ENCODE measurements at regions not wholly inside any gene's neighbourhood (a gene's known extent, or its start where the extent isn't known, plus 50 kb on each side); places are given as distances from the start of the nearest gene placed in this dataset.
"Not testable (repeated sequence)": the region's sequence is repeated elsewhere in the genome, so short reads cannot be mapped to it uniquely, and the experiment has no call there.

DNA sequence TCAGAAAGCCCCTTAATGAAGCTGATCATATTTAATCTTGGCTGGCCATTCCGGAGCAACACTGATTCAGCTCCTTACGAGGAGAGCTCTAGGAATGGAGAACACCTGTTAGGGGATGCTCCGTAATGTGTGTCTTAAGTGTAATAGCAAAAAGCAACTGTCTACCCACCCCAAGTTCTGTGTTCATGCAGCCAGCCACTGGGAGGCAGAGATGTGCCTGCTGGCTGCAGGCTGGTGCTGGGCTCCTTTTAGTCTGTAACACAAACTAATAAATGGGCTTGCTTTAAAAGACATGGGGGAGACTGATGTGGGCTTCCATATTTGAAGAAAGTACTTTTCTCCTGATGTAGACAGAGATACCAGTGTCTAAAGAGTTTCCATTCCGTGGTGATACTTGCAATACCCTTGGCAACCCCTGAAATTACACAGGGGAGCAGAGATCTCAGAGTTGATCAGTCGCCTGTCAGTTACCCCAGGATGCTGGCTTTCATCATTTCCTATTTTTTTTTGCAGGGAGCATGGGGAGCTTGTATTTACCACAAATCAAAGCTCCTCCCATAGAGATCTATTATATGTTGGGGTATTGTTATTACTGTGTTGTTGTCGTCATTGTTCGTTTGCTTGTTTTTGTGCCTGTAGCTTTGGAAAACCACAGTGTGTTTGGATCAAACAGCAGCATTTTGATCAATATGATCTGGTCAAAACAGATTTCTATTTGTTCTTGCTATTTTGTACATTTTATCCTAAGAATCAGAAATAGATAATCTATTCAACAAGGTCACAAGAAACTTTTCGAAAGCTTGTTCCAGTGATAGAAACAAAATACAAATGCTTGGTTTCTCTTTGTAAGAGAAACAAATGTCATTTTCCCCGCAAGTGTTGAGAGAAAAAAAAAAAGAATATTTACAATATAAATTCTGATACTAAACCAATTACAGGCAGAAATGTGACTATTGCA lies 65.8 kb downstream of the MTX3 start:
- peak; percentile 3 for DNase-seq

DNA sequence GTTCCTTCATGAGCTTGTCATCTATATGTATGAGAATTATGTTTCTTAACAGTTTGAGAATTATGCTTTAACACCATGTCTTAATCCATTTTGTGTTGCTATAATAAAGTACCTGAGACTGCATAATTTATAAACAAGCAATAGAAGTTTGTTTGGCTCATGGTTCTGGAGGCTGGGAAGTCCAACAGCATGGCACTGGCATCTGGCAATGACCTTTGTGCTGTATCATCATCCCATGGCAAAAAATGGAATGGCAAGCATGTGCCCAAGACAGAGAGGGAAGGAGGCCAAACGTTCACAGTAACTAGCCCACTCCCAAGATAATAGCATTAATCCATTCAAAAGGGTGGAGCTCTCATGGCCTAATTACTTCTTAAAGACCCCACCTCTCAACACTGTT lies 67.6 kb downstream of the MTX3 start:
- DNase-seq = no peak

DNA sequence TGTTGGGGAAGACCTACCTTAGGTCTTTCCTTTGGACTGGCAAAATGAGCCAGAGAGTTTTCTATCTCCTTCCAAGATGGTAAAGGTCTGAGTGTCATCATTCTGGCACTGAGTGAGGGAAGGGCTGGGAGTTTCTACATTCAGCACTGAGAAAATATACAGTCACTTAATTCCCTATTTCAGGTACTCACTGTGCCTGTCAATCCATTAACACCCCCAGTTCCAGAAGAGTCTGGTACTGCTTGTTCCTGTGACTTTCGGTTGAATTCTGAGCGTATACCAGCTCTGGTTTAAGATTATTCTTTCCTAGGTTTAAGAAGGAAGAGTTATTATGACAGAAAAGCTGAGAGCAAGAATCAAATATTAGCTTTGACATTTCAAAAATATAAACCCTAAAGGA lies 68.4 kb downstream of the MTX3 start:
- DNase-seq = no peak

DNA sequence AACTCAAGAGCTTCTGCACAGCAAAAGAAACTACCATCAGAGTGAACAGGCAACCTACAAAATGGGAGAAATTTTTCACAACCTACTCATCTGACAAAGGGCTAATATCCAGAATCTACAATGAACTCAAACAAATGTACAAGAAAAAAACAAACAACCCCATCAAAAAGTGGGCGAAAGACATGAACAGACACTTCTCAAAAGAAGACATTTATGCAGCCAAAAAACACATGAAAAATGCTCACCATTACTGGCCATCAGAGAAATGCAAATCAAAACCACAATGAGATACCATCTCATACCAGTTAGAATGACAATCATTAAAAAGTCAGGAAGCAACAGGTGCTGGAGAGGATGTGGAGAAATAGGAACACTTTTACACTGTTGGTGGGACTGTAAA lies 83.6 kb downstream of the MTX3 start:
- not testable (repeated sequence) for DNase-seq

DNA sequence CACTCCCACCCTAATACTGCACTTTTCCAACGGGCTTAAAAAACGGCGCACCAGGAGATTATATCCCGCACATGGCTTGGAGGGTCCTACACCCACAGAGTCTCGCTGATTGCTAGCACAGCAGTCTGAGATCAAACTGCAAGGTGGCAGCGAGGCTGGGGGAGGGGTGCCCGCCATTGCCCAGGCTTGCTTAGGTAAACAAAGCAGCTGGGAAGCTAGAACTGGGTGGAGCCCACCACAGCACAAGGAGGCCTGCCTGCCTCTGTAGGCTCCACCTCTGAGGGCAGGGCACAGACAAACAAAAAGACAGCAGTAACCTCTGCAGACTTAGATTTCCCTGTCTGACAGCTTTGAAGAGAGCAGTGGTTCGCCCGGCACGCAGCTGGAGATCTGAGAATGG lies 88.5 kb downstream of the MTX3 start:
- not testable (repeated sequence) for DNase-seq

DNA sequence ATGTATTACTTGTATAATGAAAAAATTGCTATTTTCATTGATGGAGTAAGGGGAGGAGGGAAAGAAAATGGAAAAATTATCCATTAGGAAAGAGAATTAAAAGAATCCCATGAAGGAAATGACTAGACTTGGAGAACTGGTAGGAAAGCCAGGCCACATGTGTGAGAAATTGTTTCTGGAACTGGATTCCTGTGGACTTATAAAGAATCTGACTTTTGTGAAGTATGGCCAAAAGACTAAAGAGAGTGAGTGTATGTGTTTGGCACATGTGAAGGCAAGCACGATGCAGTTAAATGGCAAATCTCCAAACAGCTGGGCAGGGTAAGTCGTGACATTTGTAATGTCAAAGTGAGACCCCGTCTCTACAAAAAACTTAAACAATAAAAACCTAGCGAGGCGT lies 89.4 kb downstream of the MTX3 start:
- DNase-seq = no peak

DNA sequence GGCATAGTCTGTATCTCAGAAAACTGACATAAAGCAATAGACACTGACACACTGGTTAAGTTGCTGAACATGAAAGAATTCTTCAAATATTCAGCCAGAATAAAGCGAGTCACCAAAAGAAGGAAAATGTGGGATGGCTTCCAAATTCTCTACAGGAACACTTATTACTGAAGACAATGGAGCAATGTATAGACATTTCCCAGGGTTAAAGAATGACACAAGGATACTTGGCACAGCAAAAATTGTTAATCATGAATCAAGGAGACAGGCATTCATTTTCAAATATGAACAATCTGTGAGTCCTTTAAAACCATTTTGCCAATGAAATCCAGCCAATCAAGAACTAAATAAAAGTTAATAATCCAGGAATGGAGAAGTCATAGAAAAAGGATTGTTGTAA lies 92.5 kb downstream of the MTX3 start:
- no peak for DNase-seq

DNA sequence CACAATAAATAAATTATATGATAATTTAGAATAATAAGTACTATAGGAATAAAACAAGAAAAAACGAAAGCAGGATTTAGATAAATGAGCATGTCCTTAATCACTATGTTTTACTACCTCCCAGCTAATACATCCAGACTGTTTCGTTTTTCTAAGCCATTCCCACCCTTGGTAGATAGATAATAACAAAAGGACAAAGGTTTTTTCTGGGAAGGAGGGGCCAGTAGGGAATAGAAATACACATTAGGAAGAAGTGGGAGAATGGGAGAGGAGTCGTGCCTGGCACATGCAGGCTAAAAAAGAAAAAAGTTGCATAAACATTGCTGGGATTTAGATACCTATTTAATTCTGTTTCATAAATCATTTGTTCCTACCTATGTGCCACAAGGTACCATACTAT lies 97.1 kb downstream of the MTX3 start:
- DNase-seq = no peak

DNA sequence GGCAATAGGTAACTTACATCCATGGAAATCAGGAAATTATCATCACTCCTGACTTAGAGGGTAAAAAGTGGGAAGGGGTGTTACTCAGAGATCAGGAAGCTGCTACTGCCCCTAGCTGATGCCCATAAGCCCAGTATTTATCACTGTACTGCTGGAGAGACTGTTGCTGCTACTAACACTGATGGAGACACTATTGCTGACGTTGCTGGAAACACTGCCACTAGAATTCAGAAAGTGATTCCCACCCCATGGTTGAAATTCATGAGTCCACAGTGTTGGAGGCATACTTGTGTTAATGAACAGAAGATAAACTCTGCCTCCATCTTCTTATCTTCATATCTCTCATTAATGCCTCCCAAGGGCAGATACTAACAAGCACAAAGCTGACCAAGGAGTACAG lies 97.6 kb downstream of the MTX3 start:
- DNase-seq = no peak

DNA sequence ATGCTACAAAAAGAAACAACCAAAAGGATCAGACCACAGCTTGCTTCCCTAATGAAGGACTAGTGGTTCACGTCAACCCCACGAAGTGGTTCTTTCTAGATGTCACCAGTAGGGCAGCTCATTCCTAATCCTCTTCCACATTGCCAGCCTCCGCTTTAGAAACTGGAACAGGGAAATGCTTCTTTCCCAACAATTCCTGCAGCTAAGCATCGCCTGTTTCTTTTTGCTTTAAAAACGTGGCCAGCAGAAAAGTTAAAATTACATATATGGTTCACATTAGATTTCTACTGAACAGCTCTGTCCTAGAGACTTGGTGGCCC lies 100.2 kb downstream of the MTX3 start:
- DNase-seq = no peak

DNA sequence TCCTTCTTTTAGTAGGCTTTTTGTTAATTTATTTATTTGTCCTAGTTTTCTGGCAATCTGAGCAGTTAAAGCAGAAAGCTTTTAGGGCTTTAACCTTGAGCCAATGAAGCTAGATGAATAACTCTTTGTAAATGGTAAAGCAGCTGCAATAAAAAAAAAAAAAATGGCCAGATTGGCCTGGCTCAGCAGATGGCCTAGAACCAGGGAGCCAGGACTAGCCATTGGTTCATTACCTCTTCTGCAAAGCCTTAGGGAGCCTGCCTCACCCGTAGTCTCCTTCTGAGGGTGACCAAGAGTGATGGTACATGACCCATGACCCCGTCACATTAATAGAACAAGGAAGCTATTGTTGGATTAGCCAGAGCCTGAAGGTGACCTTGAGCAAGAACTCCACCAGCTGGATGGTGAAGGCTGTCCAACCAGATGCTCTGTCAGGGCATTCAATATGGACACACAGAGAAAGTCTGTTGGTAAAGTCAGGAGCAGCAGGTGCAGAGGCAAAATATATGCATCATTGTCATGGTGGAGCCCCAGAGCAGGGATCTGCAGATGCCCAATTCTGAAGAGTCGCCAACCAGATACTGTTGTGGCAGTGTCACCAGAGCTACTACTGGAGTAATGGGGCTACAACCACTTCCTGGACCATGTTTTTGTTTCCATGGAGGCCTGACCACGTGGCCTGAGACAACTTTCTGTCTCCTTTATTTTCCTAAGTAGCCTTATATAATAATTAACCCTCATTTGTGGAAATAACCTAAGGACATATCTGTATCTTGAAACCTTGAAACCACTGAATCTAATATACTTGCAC lies 100.7 kb downstream of the MTX3 start:
- DNase-seq = no peak

DNA sequence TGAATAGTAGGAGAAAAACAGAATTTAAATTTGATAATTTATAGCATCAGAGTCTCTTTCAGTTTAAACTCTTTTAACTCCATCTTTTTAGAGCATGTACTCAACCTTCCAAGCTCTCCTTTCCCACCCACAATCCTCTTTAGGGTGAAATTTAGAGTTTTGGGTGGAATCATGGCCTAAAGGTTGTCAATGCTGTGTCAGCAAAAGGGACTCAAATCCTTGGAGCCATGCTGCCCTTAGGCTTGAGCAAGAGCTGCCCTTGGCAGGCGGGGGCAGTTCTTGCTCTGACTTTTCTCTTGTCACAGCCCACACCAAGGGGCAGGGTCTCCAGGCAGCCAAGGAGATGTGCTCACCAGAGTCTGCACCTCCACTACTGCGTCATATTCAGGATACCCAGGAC lies 102.4 kb downstream of the MTX3 start:
- no peak for DNase-seq

DNA sequence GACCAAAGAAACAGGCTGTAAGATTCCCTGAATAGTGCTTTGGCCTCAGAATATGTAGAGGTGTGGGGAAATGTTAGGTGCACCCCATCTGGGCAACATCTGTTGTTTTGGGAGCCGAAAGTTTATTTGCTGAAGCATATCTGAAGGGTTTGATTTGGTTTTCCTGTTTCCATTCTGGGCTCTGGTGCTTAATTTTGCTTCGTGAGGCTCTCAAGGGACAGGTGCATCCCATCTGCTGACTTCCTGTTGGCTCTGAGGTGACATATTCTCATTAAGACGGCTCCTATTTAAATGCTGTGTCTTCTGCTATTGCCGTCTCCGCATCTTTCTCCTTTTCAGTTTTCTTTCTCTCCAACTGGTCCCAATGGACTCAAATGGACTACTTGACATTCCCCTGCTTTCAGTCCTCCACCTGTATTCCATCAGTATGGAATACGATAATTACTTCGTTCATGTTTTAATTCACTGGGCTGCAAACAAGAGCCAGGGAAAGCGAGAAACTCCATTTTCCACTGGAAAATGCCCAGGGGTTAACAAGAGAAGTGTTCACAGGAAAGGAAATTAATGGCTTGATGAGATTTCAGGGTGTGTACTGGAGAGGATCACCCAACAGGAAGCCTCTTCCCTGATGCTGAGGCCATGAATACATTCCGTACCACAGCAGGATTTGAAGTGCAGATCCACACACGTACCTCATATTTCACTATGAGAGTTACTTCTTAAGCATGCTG lies 104.0 kb downstream of the MTX3 start:
- DNase-seq = no peak

DNA sequence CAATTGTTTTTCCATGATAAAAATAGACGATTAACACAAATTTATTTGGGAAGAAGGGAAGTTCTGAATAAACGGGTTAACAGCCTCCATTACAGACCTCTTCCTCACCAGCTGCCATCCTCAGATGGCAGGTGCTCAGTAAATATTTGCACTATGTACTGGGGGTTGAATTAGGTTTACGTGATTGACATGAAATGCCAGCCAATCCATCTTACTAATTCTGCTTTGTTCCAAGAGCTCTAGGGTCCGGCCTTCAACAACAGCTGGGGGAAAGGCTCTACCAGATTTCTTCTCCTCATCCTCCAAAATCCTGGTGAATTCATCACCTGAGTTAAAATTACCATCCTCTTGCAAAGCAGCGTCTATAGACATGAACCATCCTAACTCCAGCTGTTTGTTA lies 104.6 kb downstream of the MTX3 start:
- no peak for DNase-seq

DNA sequence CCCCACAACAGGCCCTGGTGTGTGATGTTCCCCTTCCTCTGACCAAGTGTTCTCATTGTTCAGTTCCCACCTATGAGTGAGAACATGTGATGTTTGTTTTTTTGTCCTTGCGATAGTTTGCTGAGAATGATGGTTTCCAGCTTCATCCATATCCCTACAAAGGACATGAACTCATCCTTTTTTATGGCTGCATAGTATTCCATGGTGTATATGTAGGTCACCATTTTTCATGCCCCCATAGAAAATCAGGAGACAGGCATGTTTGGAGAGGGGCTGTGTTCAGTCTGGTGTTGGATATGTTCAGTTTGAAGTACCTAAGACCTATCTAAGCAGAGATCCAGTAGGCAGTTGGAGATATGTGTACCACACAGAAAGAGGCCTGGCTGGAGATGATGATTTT lies 111.2 kb downstream of the MTX3 start:
- DNase-seq = not testable (repeated sequence)

DNA sequence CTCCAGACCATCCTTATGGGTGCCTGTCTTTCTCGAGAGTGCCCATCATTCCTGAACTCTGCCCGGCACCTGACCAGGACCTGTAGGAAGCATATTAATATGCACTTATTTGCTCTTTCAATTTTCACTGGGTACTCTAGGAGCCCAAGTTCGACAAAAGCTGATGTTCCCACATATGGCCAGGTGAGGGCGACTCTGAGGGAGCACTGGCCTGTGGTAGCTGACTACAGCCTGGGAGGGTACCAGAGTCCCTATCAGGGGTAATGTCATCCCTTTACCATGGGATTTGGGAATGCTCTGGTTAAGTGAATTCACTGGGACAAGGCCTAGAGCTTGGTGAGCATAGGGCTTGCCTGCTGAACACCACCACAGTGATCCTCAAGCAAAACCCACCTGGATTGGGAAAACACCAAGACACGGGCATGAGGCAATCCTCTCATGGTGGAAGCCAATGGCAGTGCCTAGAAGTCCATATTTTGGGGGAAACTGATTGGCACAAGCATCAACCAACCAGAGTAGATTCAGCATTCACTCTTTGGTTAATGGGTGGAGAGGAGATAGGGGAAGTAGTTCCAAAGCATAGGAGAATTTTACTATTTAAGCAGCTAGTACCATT lies 112.2 kb downstream of the MTX3 start:
- DNase-seq = peak; percentile 50

DNA sequence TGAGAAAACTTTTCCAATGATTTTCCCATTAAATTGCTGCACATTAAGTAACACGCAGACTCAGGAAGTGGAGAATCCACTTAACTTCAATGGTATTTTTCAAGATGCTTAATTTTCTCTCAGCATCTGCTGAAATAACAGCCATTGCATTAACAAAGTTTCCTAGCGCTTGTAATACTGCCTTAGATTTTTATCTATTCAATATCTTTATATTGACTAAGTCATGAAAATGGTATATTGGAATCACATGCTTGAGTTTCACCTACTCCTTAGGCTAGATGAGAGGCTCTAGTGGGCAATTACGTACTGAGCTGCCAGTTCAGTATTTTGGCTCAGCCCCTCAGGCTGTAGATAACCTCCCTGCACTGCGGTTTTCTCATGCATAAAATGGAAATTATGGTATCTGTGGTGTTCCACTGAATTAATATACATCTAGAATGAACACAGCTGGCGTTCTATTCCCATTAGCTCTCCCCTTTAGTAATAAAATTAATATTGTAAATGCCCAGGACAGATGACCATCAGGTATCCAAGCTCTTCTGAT lies 112.9 kb downstream of the MTX3 start:
- no peak for DNase-seq

DNA sequence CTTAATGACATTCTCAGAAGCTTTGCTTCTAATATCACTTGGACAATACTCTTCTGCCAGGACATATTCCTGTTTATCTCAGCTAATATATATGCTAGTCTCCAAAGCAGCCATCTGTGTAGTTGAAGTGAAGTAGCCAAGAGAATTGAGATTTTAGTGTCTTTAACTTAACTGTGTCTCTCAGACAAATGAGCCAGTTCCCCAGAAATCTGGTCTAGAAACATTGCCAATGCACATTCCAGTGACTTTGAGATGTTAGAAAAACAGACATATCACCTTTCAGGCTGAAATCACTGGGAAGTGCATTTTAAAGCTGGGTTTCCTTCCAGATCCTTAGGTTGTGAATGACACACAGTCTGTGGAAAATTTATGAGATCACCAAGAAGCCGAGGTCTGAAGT lies 114.6 kb downstream of the MTX3 start:
- no peak for DNase-seq

DNA sequence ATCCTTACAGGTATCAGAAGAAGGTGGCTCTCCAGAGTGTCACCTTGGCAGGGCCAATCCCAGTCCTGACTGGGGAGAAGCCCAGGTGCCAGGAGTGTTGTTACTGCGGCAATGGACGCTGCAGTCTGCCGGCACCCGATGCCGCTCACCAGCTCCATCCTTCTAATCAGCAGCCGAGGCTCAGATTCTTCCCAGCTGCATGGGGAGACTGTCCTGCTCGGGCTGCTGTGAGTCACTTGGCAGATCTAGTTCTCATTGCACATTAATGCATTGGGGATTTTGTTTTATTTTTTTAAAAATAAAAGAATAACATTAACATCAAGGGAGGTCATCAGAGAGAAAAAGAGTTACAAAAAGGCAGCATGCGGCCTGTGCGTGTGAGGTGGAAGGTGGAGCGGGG lies 115.8 kb downstream of the MTX3 start:
- no peak for DNase-seq

DNA sequence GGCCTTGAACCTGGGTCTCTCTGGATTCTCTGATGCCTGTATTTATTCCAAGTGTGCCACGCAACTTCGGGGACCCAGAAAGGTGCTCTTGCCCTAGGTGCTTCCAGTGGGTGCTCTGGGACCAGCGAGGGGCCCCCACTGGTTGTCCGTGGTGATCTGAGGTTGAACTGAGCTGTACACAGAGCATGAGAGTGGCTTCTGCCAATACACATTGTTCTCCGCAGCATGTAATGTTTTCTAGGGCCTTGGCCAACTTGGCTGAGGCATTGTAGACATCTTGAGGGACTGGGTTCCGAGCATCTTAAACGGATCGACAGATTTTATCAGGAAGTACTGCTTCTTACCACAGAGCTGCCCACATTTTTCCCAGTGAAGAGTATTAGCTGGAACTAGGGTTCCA lies 117.9 kb downstream of the MTX3 start:
- no peak for DNase-seq

DNA sequence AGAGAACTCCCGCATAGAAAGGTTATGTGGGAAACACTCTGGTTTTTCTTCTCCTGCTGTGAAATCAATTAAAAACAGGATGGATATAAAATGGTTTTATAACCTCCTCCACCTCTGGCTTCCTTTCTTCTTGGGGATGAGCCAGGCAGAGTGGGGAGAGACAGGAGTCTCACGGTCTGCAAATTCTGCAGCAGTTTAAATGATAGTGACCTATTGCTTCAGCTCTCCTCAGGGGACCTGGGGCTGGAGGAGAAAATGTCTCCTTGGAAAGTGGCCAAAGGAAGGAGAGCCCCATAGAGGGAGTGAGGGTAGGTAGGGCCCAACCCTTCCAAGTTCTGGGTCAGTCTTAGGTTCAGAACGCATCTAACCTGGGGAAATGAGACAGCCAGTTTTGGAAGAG lies 118.8 kb downstream of the MTX3 start:
- no peak for DNase-seq

DNA sequence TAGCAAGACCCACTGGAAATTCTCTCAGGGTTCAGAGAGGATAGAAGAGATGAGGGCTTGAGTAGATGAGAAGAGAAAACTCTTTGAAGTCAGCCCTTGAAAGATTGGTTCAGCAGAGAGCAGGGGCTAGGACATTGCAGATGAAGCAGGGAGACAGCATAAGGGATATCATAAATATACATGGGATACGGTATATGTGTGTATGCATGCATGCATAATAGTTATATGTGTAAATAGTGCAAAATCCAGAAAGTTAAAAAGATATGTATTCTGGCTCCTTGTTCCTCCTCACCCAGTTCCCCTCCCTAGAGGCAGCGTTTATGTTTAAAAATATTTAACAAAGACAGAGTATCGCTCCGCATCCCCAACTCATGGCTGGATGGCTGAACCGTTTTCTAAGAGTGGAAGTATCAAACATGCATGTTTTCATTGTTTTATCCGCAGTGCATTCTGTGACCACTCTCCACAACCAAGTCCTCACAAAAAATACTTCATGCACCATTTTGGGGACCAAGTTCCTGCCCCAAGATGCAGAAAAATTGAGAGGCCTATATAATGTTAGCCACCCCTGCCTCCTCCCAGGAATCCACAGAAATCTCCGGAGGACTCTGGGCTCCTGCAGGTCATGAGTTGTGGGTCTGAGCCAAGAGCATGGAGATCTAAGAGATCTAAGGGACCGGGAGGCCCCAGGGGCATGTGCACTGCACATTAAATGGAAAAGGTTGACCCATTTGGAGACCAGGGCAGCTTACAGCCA lies 119.5 kb downstream of the MTX3 start:
- no peak for DNase-seq

All from stimulated activated CD4-positive, alpha-beta T cell treated with anti-CD3 and anti-CD28 coated beads, Interleukin-1b, Interleukin-23, amount 100 ng/mL, for 48 hours (primary cell).